Smooth muscle cell (in vitro differentiated cells): ENCODE measurements at regions not wholly inside any gene's neighbourhood (a gene's known extent, or its start where the extent isn't known, plus 50 kb on each side); places are given as distances from the start of the nearest gene placed in this dataset.

Experiments used
- DNase-seq: peaks from one replicate; lab custom pipeline; 2025; ENCODE audit not compliant: unreplicated experiment; lab: John Stamatoyannopoulos, UW
- H2AFZ ChIP-seq: fragments of 200-600 bp; sonication (generic); 2 replicates; pipeline ENCODE4 v1.6.0; 2016; ENCODE audit warnings: antibody characterized with exemption, low read depth, mild to moderate bottlenecking
- H3F3A ChIP-seq: fragments of 200-600 bp; sonication (generic); 2 replicates; pipeline ENCODE4 v1.6.0; 2017; ENCODE audit warnings: antibody characterized with exemption, low read depth
- H3K27ac ChIP-seq: fragments of 200-600 bp; sonication (generic); 2 replicates; pipeline ENCODE4 v1.5.1; 2016; ENCODE audit warnings: low read depth, mild to moderate bottlenecking
- H3K27me3 ChIP-seq: fragments of 200-600 bp; sonication (generic); 2 replicates; pipeline ENCODE4 v1.6.1; 2016; ENCODE audit warnings: low read depth, mild to moderate bottlenecking
- H3K36me3 ChIP-seq: fragments of 200-600 bp; sonication (generic); 2 replicates; pipeline ENCODE4 v1.5.1; 2016; ENCODE audit warnings: low read depth
- H3K4me1 ChIP-seq: fragments of 200-600 bp; sonication (generic); 2 replicates; pipeline ENCODE4 v1.5.1; 2016; ENCODE audit warnings: low read depth
- H3K4me2 ChIP-seq: fragments of 200-600 bp; sonication (generic); 2 replicates; pipeline ENCODE4 v1.6.0; 2016; ENCODE audit warnings: mild to moderate bottlenecking
- H3K4me3 ChIP-seq: fragments of 200-600 bp; sonication (generic); 2 replicates; pipeline ENCODE4 v1.5.1; 2016; ENCODE audit warnings: mild to moderate bottlenecking
- H3K79me2 ChIP-seq: fragments of 200-600 bp; sonication (generic); 2 replicates; pipeline ENCODE4 v1.6.0; 2016; ENCODE audit warnings: low read depth, mild to moderate bottlenecking
- H3K9ac ChIP-seq: fragments of 200-600 bp; sonication (generic); 2 replicates; pipeline ENCODE4 v1.6.0; 2016; ENCODE audit warnings: low read depth
- H3K9me3 ChIP-seq: fragments of 200-600 bp; sonication (generic); replicated peaks from 2 replicates; pipeline ENCODE4 v1.5.1; 2016; ENCODE audit warnings: low read depth
- H4K20me1 ChIP-seq: fragments of 200-600 bp; sonication (generic); 2 replicates; pipeline ENCODE4 v1.6.0; 2016; ENCODE audit warnings: low read depth
- WGBS: methylation state at CpG from one replicate; pipeline ENCODE4 v1.1.7; 2016; ENCODE audit warnings: low lambda C conversion rate; 5-methylcytosine and 5-hydroxymethylcytosine counted together
- TF ChIP-seq, protein P1 (sequence below): fragments of 200-600 bp; sonication (generic); IDR thresholded peaks from 2 replicates; pipeline ENCODE4 v1.5.1; 2017; ENCODE audit warnings: borderline replicate concordance, mild to moderate bottlenecking, antibody characterized with exemption; ENCODE audit not compliant: insufficient read depth, poor library complexity, severe bottlenecking

- Histone ChIP-seq H3K9ac (no peak overlapping the region), H2AFZ (no peak overlapping the region), H3K79me2 (no peaks in the 10 kb centered on the region), H3K36me3 (no peaks in the 10 kb centered on the region), H3K27me3 (no peaks in the 10 kb centered on the region), H3K4me1 (peaks cover 62% of the 10 kb centered on the region), H3K4me2 (no peak overlapping the region), H4K20me1 (no peaks in the 10 kb centered on the region), H3K9me3 (no peaks in the 10 kb centered on the region), H3K4me3 (no peak overlapping the region), H3F3A (peaks cover 19% of the 10 kb centered on the region), H3K27ac (no peak overlapping the region)
- WGBS: 57% methylated on average over 7 of the region's 7 CpGs
- TF ChIP-seq, protein P1, sequence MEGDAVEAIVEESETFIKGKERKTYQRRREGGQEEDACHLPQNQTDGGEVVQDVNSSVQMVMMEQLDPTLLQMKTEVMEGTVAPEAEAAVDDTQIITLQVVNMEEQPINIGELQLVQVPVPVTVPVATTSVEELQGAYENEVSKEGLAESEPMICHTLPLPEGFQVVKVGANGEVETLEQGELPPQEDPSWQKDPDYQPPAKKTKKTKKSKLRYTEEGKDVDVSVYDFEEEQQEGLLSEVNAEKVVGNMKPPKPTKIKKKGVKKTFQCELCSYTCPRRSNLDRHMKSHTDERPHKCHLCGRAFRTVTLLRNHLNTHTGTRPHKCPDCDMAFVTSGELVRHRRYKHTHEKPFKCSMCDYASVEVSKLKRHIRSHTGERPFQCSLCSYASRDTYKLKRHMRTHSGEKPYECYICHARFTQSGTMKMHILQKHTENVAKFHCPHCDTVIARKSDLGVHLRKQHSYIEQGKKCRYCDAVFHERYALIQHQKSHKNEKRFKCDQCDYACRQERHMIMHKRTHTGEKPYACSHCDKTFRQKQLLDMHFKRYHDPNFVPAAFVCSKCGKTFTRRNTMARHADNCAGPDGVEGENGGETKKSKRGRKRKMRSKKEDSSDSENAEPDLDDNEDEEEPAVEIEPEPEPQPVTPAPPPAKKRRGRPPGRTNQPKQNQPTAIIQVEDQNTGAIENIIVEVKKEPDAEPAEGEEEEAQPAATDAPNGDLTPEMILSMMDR: no peak
- DNase-seq: no peak
These were observed 297.7 kb downstream of the CSNK1G3 start for GRCh38 chr5:123809594-123810221.

DNA sequence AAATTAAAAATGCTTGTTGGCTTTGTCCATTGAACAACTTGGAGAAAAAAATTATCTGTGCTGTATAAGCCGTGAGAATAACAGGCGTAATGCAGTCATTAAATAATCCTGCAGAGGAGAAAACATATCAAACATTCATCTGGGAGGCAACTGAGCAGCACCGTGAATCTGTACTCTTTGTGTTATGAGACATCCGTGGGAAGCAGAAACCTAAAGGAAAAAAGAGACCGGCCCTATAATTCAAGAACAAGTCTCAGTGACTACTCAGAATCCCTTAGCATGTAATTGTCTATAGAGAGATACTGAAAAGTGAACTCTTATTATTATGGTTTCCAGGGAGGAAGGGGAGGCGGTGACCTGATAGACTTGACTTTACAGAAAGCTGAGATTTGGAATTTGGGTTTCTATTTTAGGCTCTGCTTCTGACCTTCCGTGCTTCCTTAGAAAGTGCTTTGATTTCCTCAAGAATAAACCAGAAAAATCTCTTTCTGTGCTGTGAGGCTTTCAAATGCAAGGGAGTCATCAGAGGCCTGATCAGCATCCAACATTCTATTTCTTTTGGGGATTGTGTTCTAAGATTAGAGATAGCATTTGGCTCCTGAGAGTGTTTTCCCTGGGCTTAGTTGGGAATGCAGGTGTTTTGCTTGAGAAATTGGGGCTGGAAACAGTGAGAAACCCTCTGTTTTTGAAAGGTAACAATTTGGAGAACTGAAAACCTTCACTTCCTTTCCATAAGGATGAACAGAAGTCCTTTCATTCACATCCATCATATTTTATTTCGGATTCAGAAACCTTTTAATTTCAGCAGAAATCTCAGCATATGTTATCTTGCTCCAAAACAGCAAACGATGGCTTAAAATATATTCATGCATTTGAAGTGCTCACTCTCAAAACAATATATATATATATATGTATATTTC lies 296.7 kb downstream of the CSNK1G3 start:
- Histone ChIP-seq H3K79me2 (no peaks in the 10 kb centered on the region), H3K36me3 (no peaks in the 10 kb centered on the region), H3K9me3 (no peaks in the 10 kb centered on the region), H2AFZ (no peak overlapping the region), H3K4me2 (peak overlapping the region; percentile 55), H3K27ac (peak overlapping the region; percentile 37), H3K4me3 (no peak overlapping the region), H3K9ac (no peak overlapping the region), H3F3A (peaks cover 18% of the 10 kb centered on the region), H3K27me3 (no peaks in the 10 kb centered on the region), H4K20me1 (no peaks in the 10 kb centered on the region), H3K4me1 (peaks cover 53% of the 10 kb centered on the region)
- 77% methylated on average over 9 of the region's 9 CpGs for WGBS
- no peak for DNase-seq
- TF ChIP-seq, protein P1: no peak

DNA sequence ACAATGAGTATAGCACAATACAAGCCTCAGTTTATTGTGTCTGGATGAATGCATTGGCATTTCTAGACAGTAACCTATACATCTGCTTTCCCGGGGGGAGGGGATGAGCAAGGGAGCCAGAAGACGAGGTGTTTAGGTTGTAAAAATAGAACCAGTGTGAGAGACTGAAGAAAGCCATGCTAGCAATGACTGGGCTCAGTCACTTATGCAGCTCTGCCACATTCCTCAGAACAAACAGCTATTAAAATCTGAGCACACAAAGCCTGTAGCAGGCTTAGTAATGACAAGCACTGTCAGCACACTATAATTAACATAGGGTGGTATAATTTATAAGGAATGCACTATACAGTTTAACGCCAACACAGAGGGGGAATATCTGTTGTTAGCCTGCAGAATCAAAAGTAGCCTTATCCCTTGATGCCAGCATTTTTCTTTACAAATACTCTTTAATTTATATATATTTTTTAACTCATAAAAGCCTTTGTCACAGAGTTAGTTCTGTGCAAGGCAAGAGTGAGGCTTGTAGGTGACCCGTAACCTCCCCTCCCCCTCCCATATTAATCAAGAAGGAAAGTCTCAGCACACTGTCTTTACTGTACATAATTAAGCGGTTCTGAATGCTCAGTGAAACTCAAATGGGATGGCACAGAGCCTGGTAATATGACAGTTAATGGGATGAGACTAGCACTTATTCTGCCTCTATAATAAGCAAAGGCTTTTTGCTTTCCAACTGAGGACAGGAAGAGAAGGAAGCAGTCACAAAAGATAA lies 295.4 kb downstream of the CSNK1G3 start:
- Histone ChIP-seq H3K4me1 (peaks cover 48% of the 10 kb centered on the region), H3K27me3 (no peaks in the 10 kb centered on the region), H4K20me1 (no peaks in the 10 kb centered on the region), H3K4me2 (peak overlapping the region; percentile 55), H3F3A (peaks cover 10% of the 10 kb centered on the region), H3K79me2 (no peaks in the 10 kb centered on the region), H3K36me3 (no peaks in the 10 kb centered on the region), H3K9ac (no peak overlapping the region), H3K9me3 (no peaks in the 10 kb centered on the region), H3K27ac (peak overlapping the region; percentile 51), H2AFZ (no peak overlapping the region), H3K4me3 (no peak overlapping the region)
- WGBS: 25% methylated on average over 5 of the region's 5 CpGs
- TF ChIP-seq, protein P1: no peak
- no peak for DNase-seq
